ENCODE measurements at regions not wholly inside any gene's neighbourhood (a gene's known extent, or its start where the extent isn't known, plus 50 kb on each side); places are given as distances from the start of the nearest gene placed in this dataset.
"Not testable (repeated sequence)": the region's sequence is repeated elsewhere in the genome, so short reads cannot be mapped to it uniquely, and the experiment has no call there.

DNA sequence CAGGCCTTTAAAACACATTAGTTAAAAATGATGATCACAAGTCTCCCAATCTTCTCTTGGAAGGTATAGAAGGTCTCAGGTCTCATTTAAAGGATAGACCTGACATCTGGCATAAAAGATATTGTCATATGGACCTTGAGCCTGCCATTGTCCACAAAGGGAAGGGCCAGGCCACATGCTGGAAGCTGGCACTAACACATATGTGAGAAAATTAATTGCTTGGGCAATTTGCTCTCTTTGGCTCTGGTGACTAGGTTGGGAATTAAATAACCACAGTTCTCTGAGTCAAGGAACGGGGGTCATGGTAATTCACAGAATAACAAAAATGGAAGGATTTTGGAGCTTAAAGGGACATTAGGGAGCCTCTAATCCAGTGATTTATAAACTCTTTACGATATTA, 727.3 kb downstream of the BCL11A start:
- Mint-ChIP-seq H3K27ac (no peak overlapping the region), H3K36me3 (ENCODE audit: low read depth) (no peaks in the 10 kb centered on the region), H3K9me3 (peaks cover 18% of the 10 kb centered on the region), H3K4me3 (no peak overlapping the region), H3K27me3 (ENCODE audit: insufficient read depth) (peaks cover 2% of the 10 kb centered on the region; the same call in 1 of the 2 replicates), H3K4me1 (ENCODE audit: low read depth) (no peaks in the 10 kb centered on the region)
- no peak for TF ChIP-seq CTCF (IDR thresholded peaks at IDR 0.05)
- no peak for DNase-seq

DNA sequence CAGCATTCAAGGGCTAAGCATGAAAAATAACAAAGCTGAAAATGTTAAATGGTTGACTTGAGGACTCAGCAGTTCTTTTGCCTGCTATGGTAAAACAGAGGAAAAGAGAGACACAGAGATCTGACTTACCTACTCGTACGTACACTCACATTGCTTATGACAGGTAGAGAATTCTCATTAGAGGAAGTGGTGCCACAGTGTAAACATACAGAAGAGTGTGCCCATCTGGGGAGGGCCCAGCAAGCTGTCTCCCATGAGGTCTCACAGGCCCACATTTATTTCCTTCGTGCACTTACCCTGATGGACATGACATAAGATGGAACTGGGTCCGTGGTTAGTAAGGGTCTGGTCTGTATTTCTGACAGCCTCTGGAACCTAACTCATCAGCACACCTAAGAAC, 729.1 kb downstream of the BCL11A start:
- Mint-ChIP-seq H3K27me3 (ENCODE audit: insufficient read depth) (peaks cover 2% of the 10 kb centered on the region; the same call in 1 of the 2 replicates), H3K4me3 (no peak overlapping the region), H3K36me3 (ENCODE audit: low read depth) (no peaks in the 10 kb centered on the region), H3K9me3 (peaks cover 21% of the 10 kb centered on the region), H3K27ac (no peak overlapping the region), H3K4me1 (ENCODE audit: low read depth) (no peaks in the 10 kb centered on the region)
- no peak for TF ChIP-seq CTCF (IDR thresholded peaks at IDR 0.05)
- no peak for DNase-seq

GRCh38 chr2:59816075-59816474, 737.4 kb downstream of the BCL11A start:
- Mint-ChIP-seq H3K9me3 (peaks cover 77% of the 10 kb centered on the region), H3K4me1 (ENCODE audit: low read depth) (no peaks in the 10 kb centered on the region), H3K36me3 (ENCODE audit: low read depth) (0 out of 2 replicates have a peak, but pooled peaks cover 3% of the 10 kb centered on the region), H3K27me3 (ENCODE audit: insufficient read depth) (no peaks in the 10 kb centered on the region), H3K4me3 (no peak overlapping the region), H3K27ac (no peak overlapping the region)
- no peak for DNase-seq
- no peak for TF ChIP-seq CTCF (IDR thresholded peaks at IDR 0.05)

- H3K36me3 Mint-ChIP-seq (ENCODE audit: low read depth); H3K4me3 Mint-ChIP-seq; H3K27ac Mint-ChIP-seq; H3K4me1 Mint-ChIP-seq (ENCODE audit: low read depth); DNase-seq; H3K27me3 Mint-ChIP-seq (ENCODE audit: insufficient read depth): not testable (repeated sequence)
- H3K9me3 Mint-ChIP-seq = peaks cover 63% of the 10 kb centered on the region
Observed at GRCh38 chr2:59810283-59810682, 743.2 kb downstream of the BCL11A start.

DNA sequence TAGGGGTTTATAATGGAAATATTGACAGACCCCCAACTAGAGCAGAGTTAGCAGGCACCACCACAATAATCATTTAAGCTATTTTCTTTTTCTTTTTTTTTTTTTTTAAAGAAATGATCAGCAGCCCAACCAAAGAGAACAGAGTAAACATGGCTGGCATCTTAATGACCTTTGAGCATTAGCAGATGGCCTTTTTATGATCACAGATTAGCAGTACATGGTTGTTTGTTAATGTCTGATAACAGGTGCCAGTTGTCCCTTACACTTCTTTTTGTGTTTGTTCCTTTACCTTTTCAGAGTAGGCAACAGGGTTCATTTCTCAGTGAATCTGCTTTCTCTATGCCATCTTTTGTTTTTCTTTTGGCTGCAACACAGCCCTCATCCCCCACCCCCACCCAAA, 747.0 kb downstream of the BCL11A start:
- Mint-ChIP-seq H3K27me3 (ENCODE audit: insufficient read depth) (no peaks in the 10 kb centered on the region), H3K9me3 (peaks cover 53% of the 10 kb centered on the region), H3K4me3 (no peak overlapping the region), H3K27ac (no peak overlapping the region), H3K4me1 (ENCODE audit: low read depth) (no peaks in the 10 kb centered on the region), H3K36me3 (ENCODE audit: low read depth) (0 out of 2 replicates have a peak, but pooled peaks cover 5% of the 10 kb centered on the region)
- no peak for DNase-seq
- TF ChIP-seq CTCF (IDR thresholded peaks at IDR 0.05) = no peak

- no peaks in the 10 kb centered on the region for H3K27me3 Mint-ChIP-seq (ENCODE audit: insufficient read depth)
- no peak overlapping the region for H3K4me3 Mint-ChIP-seq
- DNase-seq = no peak
- no peaks in the 10 kb centered on the region for H3K36me3 Mint-ChIP-seq (ENCODE audit: low read depth)
- peaks cover 61% of the 10 kb centered on the region for H3K9me3 Mint-ChIP-seq
- H3K27ac Mint-ChIP-seq = no peak overlapping the region
- H3K4me1 Mint-ChIP-seq (ENCODE audit: low read depth) = no peaks in the 10 kb centered on the region
- TF ChIP-seq CTCF (IDR thresholded peaks at IDR 0.05) = no peak
Observed at GRCh38 chr2:59804732-59805131, 748.7 kb downstream of the BCL11A start.

All from HFFc6 (cell line).